WERI-Rb-1 (cell line): ENCODE measurements at regions not wholly inside any gene's neighbourhood (a gene's known extent, or its start where the extent isn't known, plus 50 kb on each side); places are given as distances from the start of the nearest gene placed in this dataset.

ENCODE experiments used
- DNase-seq: peaks from one replicate; pipeline ENCODE4 v3.0.0-alpha.2; 2020
- H3K27ac ChIP-seq: fragments of 250-450 bp; sonication (Bioruptor Pico); 2 replicates; pipeline ENCODE4 v1.5.1; 2020; ENCODE audit warnings: mild to moderate bottlenecking, moderate library complexity
- H3K27me3 ChIP-seq: fragments of 250-450 bp; sonication (Bioruptor Pico); 2 replicates; pipeline ENCODE4 v1.5.1; 2021; ENCODE audit warnings: mild to moderate bottlenecking, low read depth, moderate library complexity; ENCODE audit not compliant: insufficient read depth, severe bottlenecking
- H3K36me3 ChIP-seq: fragments of 250-450 bp; sonication (Bioruptor Pico); 2 replicates; pipeline ENCODE4 v1.5.1; 2020; ENCODE audit warnings: mild to moderate bottlenecking, moderate library complexity
- H3K4me3 ChIP-seq: 2 replicates; pipeline ENCODE4 v1.5.1; 2011; ENCODE audit warnings: low read depth, mild to moderate bottlenecking, control low read depth, low read length
- H3K9me3 ChIP-seq: fragments of 250-450 bp; sonication (Bioruptor Pico); 2 replicates; pipeline ENCODE4 v1.5.1; 2021; ENCODE audit warnings: mild to moderate bottlenecking, moderate library complexity; ENCODE audit not compliant: severe bottlenecking
- TF ChIP-seq, protein P1 (sequence below): IDR thresholded peaks from 2 replicates; pipeline ENCODE4 v1.5.1; 2011; ENCODE audit warnings: low read depth, mild to moderate bottlenecking, control low read depth, inconsistent platforms, low read length

DNA sequence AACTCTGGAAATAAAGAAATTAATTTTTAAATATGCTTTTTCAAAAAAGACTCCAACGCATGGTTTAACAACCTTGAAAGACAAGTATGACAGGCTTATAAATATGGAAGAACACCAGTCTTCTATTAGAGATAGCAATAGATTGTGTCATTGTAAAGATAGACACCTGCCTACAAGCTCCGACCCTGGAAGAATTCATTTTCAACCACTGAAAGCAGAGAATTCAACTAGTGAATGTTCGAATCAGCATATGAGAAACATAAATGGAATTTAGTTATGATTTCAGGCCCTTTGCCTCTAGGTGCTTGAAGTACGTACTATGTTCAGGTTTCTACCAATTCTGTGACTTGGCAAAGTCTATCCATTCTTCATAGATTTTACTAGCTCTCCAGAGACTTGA is 244.5 kb downstream of the DPY19L2 start:
- Histone ChIP-seq H3K27ac (no peak overlapping the region), H3K4me3 (no peak overlapping the region), H3K9me3 (no peaks in the 10 kb centered on the region), H3K27me3 (no peaks in the 10 kb centered on the region), H3K36me3 (no peaks in the 10 kb centered on the region)
- no peak for DNase-seq
- TF ChIP-seq, protein P1, sequence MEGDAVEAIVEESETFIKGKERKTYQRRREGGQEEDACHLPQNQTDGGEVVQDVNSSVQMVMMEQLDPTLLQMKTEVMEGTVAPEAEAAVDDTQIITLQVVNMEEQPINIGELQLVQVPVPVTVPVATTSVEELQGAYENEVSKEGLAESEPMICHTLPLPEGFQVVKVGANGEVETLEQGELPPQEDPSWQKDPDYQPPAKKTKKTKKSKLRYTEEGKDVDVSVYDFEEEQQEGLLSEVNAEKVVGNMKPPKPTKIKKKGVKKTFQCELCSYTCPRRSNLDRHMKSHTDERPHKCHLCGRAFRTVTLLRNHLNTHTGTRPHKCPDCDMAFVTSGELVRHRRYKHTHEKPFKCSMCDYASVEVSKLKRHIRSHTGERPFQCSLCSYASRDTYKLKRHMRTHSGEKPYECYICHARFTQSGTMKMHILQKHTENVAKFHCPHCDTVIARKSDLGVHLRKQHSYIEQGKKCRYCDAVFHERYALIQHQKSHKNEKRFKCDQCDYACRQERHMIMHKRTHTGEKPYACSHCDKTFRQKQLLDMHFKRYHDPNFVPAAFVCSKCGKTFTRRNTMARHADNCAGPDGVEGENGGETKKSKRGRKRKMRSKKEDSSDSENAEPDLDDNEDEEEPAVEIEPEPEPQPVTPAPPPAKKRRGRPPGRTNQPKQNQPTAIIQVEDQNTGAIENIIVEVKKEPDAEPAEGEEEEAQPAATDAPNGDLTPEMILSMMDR, result no peak

GRCh38 chr12:63420206-63420644 is 248.1 kb downstream of the DPY19L2 start:
- TF ChIP-seq, protein P1, result peak; percentile 64
- Histone ChIP-seq H3K27ac (no peak overlapping the region), H3K9me3 (no peaks in the 10 kb centered on the region), H3K27me3 (no peaks in the 10 kb centered on the region), H3K4me3 (no peak overlapping the region), H3K36me3 (no peaks in the 10 kb centered on the region)
- peak; percentile 80 for DNase-seq

GRCh38 chr12:63419154-63419553 is 249.1 kb downstream of the DPY19L2 start:
- Histone ChIP-seq H3K27me3 (no peaks in the 10 kb centered on the region), H3K4me3 (no peak overlapping the region), H3K9me3 (no peaks in the 10 kb centered on the region), H3K36me3 (no peaks in the 10 kb centered on the region), H3K27ac (no peak overlapping the region)
- TF ChIP-seq, protein P1, result no peak
- DNase-seq, result no peak

GRCh38 chr12:63416788-63417187 is 251.5 kb downstream of the DPY19L2 start:
- Histone ChIP-seq H3K9me3 (no peaks in the 10 kb centered on the region), H3K36me3 (no peaks in the 10 kb centered on the region), H3K27ac (no peak overlapping the region), H3K4me3 (no peak overlapping the region), H3K27me3 (no peaks in the 10 kb centered on the region)
- DNase-seq, result no peak
- TF ChIP-seq, protein P1, result no peak

GRCh38 chr12:63415357-63415756 is 252.9 kb downstream of the DPY19L2 start:
- no peak overlapping the region for H3K27ac ChIP-seq
- DNase-seq, result no peak
- no peak overlapping the region for H3K4me3 ChIP-seq
- H3K9me3 ChIP-seq, result no peaks in the 10 kb centered on the region
- no peaks in the 10 kb centered on the region for H3K36me3 ChIP-seq
- H3K27me3 ChIP-seq, result no peaks in the 10 kb centered on the region
- TF ChIP-seq, protein P1, result no peak

GRCh38 chr12:63410197-63410596 is 258.1 kb downstream of the DPY19L2 start:
- TF ChIP-seq, protein P1, result no peak
- H3K4me3 ChIP-seq, result no peak overlapping the region
- H3K27ac ChIP-seq, result no peak overlapping the region
- H3K36me3 ChIP-seq, result no peaks in the 10 kb centered on the region
- H3K27me3 ChIP-seq, result no peaks in the 10 kb centered on the region
- H3K9me3 ChIP-seq, result no peaks in the 10 kb centered on the region
- DNase-seq, result no peak
